ENCODE measurements at regions not wholly inside any gene's neighbourhood (a gene's known extent, or its start where the extent isn't known, plus 50 kb on each side); places are given as distances from the start of the nearest gene placed in this dataset.
"Not testable (repeated sequence)": the region's sequence is repeated elsewhere in the genome, so short reads cannot be mapped to it uniquely, and the experiment has no call there.

DNA sequence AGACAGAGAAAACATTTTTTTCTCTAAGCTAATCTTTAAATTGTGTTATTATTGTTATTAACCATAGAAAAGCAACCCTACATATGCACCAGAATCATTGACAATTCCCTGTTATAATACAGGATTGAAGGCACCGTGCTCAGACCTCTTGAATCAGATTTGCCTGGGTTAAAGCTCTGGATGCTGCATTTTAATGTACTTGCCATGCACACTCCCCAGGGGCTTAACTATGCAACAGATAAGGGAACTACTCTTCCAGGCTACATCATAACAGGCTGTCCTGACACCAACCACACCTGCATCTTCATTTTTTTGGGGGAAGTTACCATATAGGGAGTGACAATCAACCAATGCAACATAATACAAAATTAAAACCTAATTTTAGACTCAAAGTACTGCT, 1187.6 kb upstream of the CDH8 start:
- DNase-seq (ENCODE audit: low spot score) = no peak

DNA sequence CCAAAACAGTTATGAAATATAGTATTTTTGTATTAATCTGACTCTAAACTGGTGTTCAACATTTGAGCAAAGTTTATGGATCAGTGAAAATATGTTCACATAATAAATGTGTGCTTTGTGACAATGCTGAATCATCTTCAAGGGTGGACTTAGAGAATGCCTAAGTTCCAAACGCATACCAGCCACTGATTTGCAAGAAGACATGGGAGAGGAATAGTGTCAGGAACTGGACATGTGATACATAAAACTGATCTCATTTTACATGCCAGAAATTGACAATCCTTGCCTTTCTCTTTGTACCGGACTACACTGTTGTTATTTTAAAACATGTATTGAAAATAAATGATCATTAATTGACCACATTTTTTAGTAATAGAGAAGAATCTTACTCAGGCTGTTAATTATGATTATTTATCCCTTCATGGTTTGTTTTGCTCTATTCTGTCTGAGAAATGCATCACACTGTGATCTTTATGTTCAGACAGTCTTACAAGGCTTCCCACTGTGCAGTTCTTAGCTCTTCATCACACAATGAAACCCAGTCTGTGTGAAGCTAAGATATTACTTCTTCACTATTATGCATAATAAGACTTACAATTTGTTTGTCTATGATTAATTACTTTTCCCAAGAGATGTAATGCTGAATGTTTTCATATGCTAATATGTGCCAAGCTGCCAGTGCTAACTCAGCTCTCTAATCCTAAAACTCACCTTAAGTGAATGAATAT, 1180.6 kb upstream of the CDH8 start:
- DNase-seq (ENCODE audit: low spot score) = no peak

DNA sequence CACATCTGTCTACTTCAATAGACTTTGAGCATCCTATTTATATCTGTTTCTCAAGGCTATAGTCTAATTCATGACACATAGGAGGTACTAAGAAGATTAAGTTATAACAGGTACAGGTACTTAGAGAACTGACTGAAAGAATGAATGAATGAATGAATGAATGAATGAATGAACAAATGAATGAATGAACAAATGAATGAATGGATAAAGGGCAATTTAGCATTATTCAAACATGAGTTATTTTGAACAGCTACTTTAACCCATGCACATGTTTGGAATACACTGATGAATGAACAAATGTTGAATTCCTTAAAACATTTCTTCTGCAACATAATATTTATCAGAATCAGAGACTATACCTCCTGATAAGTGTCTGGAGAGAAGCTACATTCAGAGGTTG, 1165.6 kb upstream of the CDH8 start:
- DNase-seq (ENCODE audit: low spot score) = no peak

DNA sequence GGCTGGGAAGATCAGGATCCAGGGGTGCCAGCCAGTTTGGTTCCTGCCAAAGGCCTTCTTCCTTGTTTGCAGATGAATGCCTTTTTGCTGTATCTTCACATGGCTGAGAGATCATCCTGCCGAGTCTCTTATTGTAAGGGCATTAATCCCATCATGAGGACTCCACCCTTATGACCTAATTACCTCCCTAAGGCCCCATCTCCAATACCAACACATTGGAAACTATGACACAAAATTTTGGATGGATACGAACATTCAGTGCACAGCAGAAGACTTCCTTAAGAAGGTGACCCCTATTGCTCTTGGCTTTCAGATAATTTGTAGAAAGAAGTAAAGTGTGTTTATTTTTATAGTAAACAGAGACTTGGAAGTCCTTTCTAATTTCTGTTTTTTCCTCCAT, 1164.7 kb upstream of the CDH8 start:
- DNase-seq (ENCODE audit: low spot score) = no peak

DNA sequence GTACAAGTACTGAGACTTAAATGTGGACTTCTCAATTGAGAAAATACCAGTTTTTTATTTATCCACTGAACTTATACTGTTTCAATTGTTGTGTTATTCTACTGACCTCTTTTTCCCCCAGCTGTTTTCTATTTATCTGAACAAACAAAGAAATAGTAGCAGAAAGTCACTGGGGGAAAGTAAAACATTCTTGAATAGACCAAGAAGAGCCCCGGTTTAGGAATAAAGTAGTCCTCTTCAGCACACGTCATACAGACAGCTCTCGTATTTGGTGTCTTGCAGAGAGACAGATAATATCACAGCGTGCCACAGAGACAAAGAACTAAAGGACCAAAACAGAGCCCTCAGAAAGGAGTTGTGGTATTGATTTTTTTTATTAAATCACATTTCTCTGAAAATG, 1159.1 kb upstream of the CDH8 start:
- DNase-seq (ENCODE audit: low spot score) = no peak

GRCh38 chr16:63192980-63193379, 1156.7 kb upstream of the CDH8 start:
- no peak for DNase-seq (ENCODE audit: low spot score)

DNA sequence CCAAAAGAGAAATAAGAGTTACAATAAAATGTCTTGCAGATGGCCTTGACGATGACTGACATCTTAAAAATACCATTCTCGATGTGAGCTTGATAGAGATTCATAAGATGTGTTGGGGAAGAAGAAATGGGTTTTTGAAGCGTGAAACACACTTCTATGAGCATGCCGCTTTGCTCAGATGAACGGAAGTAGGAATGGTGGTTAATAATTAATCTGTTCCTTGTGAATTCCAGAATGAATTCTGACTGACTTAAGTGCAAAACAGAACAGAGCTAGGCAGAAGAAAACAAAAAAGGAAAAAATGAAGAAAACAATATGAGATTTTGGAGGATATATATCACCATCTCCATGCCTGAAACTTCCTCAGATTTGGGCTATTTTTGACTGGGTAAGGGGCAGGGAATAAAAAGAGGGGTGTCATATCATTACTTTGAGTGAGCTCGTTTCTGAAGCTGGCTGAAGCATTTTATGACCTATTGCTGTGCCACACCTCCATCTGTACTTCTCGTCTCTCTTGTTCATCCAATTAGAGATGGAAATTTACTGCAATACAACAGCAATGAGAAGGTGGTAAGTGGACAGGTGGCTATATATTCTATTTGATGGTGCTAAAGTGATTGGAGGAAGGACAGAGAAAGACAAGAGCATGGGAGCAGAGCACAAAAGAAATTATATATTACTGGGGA, 1152.0 kb upstream of the CDH8 start:
- DNase-seq (ENCODE audit: low spot score) = no peak

- DNase-seq (ENCODE audit: low spot score) = no peak
Observed at GRCh38 chr16:63187638-63188037, 1151.4 kb upstream of the CDH8 start.

DNA sequence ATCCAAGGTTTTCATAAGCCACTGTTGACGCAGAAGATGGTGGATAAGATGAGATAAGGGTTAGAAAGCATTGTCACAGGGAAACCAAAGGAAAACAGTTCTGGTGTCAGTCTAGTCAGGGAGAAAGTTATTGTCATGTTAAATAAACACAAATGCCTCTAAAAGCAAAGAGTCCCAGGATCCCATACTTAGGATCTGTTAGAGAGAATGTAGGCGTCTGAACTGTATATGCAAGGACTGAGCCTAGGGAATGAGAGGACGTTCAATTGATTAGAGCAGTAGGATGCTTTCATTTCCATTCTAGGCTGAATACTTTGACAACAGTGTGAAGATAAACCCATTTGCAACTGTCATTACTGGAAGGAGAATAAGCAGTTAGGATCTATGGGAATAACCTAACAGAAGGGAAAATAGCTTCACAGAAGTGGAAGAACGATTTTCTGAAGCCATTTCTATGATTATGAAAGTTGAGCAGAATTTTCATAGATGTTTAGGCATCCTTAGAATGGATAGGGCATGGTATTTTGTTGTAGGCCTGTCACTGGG, 1149.1 kb upstream of the CDH8 start:
- DNase-seq (ENCODE audit: low spot score) = no peak

DNA sequence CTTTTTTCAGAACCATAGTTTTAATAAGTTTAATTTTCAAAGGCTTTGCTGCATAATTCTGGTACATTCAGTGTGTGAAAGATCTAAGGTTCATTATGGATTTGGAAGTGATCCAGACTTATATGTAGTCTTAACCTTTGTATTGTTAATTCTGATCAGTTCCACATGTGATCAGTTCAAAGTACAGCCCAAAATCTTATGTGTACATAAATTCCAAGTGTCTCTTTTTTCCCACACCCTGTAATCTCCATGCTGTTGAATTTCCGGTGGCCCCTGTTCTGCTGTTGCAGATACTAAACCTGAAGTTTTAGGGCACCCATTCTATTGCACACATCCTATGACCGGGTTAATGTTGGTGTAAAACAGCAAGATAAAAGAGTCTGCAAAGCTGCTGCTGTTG, 1147.5 kb upstream of the CDH8 start:
- DNase-seq (ENCODE audit: low spot score) = no peak

DNA sequence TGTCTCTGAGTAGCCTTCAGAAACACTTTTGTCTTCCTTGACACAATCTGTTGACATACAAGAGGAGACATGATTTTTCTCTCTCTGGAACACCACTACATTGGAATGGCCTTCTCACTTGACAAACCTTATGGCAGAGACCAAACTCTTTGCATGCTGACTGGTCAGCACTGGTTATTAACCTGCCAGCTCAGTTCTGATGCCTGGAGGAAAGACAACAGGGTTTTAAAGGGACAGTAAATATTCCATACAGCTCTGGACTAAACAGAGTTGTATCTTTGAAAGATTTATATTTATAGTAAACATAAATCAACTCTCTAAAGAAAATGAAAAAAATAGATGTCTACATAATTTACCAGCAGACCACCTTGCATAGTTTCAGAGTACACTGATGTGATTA, 1139.1 kb upstream of the CDH8 start:
- no peak for DNase-seq (ENCODE audit: low spot score)

- no peak for DNase-seq (ENCODE audit: low spot score)
Observed at GRCh38 chr16:63174801-63175200, 1138.6 kb upstream of the CDH8 start.

GRCh38 chr16:63171545-63171944, 1135.3 kb upstream of the CDH8 start:
- no peak for DNase-seq (ENCODE audit: low spot score)

DNA sequence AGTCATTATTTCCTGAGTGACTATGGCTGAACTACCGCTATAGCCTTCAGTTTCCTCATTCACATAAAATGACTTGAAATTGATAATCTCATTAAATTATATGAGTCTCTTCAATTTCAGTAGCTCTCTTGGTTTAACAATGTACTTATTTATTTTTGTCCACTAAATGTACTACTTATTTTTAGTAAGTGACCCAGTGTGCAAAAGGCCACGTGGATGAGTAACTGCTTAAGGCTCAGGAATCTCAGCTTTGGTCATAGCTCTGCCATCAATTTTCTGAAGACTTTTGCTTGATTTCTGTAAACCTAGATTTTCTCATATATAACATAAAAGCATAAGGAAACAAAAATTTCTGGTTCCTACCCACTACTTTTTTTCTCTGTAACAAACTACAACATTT, 1132.9 kb upstream of the CDH8 start:
- DNase-seq (ENCODE audit: low spot score) = no peak

DNA sequence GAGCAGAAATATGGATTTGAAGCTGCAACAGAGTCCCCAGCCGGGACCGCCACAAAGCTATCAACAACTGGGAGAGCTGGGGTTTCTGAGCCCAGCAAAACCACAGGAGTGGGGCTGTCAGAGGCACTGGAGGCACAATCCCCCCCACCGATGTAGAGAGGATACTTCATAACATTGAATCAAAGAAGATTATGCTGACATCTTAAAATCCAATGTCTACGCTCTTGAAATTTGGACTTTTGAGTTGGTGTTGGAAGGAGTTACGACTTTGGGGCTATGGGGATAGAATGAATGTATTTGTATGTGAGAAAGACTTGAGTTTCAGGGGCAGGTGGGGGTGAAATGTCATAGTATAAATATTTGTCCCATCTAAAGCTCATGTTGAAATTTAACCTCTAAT, 1121.6 kb upstream of the CDH8 start:
- no peak for DNase-seq (ENCODE audit: low spot score)

- DNase-seq (ENCODE audit: low spot score) = no peak
Observed at GRCh38 chr16:63146251-63146650, 1110.0 kb upstream of the CDH8 start.

GRCh38 chr16:63145411-63145810, 1109.2 kb upstream of the CDH8 start:
- no peak for DNase-seq (ENCODE audit: low spot score)

DNA sequence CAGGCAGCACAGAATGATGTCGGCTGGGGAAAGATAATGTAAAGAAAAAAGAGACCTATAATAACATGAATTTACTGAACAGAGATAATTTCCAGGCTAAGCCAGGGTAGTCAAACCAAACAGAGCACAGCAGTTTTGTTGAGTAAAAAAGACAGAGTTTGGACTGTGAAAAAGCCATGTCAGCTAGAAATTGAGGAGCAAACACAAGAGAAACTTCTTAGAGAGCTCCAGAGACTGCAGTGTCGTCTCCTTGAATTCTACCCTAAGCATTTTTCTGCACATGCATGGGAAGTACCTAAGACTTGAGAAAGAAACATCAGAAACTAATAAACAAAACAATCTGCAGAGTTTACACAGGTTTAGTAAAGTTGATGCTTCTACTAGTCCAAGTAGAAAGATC, 1098.8 kb upstream of the CDH8 start:
- no peak for DNase-seq (ENCODE audit: low spot score)

- DNase-seq (ENCODE audit: low spot score) = no peak
Observed at GRCh38 chr16:63131503-63131902, 1095.3 kb upstream of the CDH8 start.

- no peak for DNase-seq (ENCODE audit: low spot score)
Observed at GRCh38 chr16:63130942-63131341, 1094.7 kb upstream of the CDH8 start.

- DNase-seq (ENCODE audit: low spot score) = no peak
Observed at GRCh38 chr16:63129411-63130125, 1093.3 kb upstream of the CDH8 start.

GRCh38 chr16:63119905-63120304, 1083.7 kb upstream of the CDH8 start:
- DNase-seq (ENCODE audit: low spot score) = not testable (repeated sequence)

DNA sequence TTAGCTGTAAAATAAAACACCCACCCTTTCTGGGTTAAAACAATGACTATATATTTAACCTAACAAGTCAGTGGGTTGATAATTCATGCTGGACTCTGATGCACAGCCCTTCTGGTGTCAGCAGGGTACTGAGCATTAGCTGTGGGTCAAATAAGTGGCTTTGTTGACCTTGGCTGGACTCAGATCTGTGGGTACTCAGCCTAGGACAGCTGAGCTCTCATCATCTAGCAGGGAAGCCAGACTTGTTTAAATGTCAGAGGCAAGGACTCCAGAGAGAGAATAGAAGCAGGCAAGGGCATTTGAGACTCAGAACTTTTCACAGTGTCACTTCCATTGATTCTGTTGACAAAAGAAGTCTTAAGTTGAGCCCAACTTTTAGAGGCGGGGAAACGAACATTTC, 1063.8 kb upstream of the CDH8 start:
- no peak for DNase-seq (ENCODE audit: low spot score)
